WTC11 (cell line): ENCODE measurements at regions not wholly inside any gene's neighbourhood (a gene's known extent, or its start where the extent isn't known, plus 50 kb on each side); places are given as distances from the start of the nearest gene placed in this dataset.

ENCODE experiments used
- CTCF ChIP-seq: fragments of 200-600 bp; IDR thresholded peaks from 2 replicates; pipeline ENCODE4 v1.8.0; 2022; ENCODE audit warnings: antibody characterized with exemption
- E2F1 ChIP-seq: sonication (generic); formaldehyde crosslinking; IDR thresholded peaks from 2 replicates; pipeline ENCODE4 v1.8.0; 2022; ENCODE audit warnings: mild to moderate bottlenecking, missing genetic modification reagents
- ETV6 ChIP-seq: sonication (generic); formaldehyde crosslinking; IDR thresholded peaks from 2 replicates; pipeline ENCODE4 v1.8.1; 2022; ENCODE audit warnings: mild to moderate bottlenecking, missing genetic modification reagents
- IRF1 ChIP-seq: sonication (generic); formaldehyde crosslinking; IDR thresholded peaks from 2 replicates; pipeline ENCODE4 v1.8.0; 2023; ENCODE audit warnings: missing genetic modification reagents
- KAT7 ChIP-seq: sonication (generic); formaldehyde crosslinking; IDR thresholded peaks from 2 replicates; pipeline ENCODE4 v1.8.1; 2023; ENCODE audit warnings: missing genetic modification reagents, mild to moderate bottlenecking, borderline replicate concordance
- NFE2L1 ChIP-seq: sonication (generic); formaldehyde crosslinking; IDR thresholded peaks from 2 replicates; pipeline ENCODE4 v1.8.1; 2023; ENCODE audit warnings: missing genetic modification reagents
- NFYB ChIP-seq: sonication (generic); formaldehyde crosslinking; conservative IDR thresholded peaks from 2 replicates; pipeline ENCODE4 v1.8.0; 2022; ENCODE audit warnings: low read depth, missing genetic modification reagents
- PRDM15 ChIP-seq: sonication (generic); formaldehyde crosslinking; IDR thresholded peaks from 2 replicates; pipeline ENCODE4 v1.8.0; 2022; ENCODE audit warnings: missing genetic modification reagents
- TP53 ChIP-seq: sonication (generic); formaldehyde crosslinking; IDR thresholded peaks from 2 replicates; pipeline ENCODE4 v1.8.1; 2023; ENCODE audit warnings: mild to moderate bottlenecking, missing genetic modification reagents
- USF2 ChIP-seq: sonication (generic); formaldehyde crosslinking; IDR thresholded peaks from 2 replicates; pipeline ENCODE4 v1.8.1; 2023; ENCODE audit warnings: mild to moderate bottlenecking, missing genetic modification reagents, moderate library complexity
- ZNF232 ChIP-seq: sonication (generic); formaldehyde crosslinking; IDR thresholded peaks from 2 replicates; pipeline ENCODE4 v1.8.0; 2022; ENCODE audit warnings: mild to moderate bottlenecking, missing genetic modification reagents
- TF ChIP-seq, protein P1 (sequence below): sonication (generic); formaldehyde crosslinking; IDR thresholded peaks from 2 replicates; pipeline ENCODE4 v1.8.1; 2022; ENCODE audit warnings: low read depth, missing genetic modification reagents, borderline replicate concordance
- TF ChIP-seq, protein P2 (sequence below): sonication (generic); formaldehyde crosslinking; IDR thresholded peaks from 2 replicates; pipeline ENCODE4 v1.8.0; 2022; ENCODE audit warnings: mild to moderate bottlenecking, missing genetic modification reagents

- TF ChIP-seq KAT7 (CRISPR knock-in tag), result no peak
- no peak for TF ChIP-seq PRDM15 (CRISPR knock-in tag)
- no peak for TF ChIP-seq TP53 (CRISPR knock-in tag)
- TF ChIP-seq, protein P1, sequence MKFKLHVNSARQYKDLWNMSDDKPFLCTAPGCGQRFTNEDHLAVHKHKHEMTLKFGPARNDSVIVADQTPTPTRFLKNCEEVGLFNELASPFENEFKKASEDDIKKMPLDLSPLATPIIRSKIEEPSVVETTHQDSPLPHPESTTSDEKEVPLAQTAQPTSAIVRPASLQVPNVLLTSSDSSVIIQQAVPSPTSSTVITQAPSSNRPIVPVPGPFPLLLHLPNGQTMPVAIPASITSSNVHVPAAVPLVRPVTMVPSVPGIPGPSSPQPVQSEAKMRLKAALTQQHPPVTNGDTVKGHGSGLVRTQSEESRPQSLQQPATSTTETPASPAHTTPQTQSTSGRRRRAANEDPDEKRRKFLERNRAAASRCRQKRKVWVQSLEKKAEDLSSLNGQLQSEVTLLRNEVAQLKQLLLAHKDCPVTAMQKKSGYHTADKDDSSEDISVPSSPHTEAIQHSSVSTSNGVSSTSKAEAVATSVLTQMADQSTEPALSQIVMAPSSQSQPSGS (CRISPR knock-in tag), result no peak
- no peak for TF ChIP-seq CTCF
- TF ChIP-seq ETV6 (CRISPR knock-in tag), result no peak
- no peak for TF ChIP-seq NFE2L1 (CRISPR knock-in tag)
- no peak for TF ChIP-seq E2F1 (CRISPR knock-in tag)
- no peak for TF ChIP-seq NFYB (CRISPR knock-in tag)
- TF ChIP-seq ZNF232, result no peak
- no peak for TF ChIP-seq IRF1 (CRISPR knock-in tag)
- TF ChIP-seq USF2 (CRISPR knock-in tag), result no peak
- TF ChIP-seq, protein P2, sequence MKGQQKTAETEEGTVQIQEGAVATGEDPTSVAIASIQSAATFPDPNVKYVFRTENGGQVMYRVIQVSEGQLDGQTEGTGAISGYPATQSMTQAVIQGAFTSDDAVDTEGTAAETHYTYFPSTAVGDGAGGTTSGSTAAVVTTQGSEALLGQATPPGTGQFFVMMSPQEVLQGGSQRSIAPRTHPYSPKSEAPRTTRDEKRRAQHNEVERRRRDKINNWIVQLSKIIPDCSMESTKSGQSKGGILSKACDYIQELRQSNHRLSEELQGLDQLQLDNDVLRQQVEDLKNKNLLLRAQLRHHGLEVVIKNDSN, result no peak
These were observed 307.4 kb upstream of the ZMIZ1 start for GRCh38 chr10:78761311-78761781.
